Sciatic nerve (tissue), 2 donors: ENCODE measurements at regions not wholly inside any gene's neighbourhood (a gene's known extent, or its start where the extent isn't known, plus 50 kb on each side); places are given as distances from the start of the nearest gene placed in this dataset.
"Not testable (repeated sequence)": the region's sequence is repeated elsewhere in the genome, so short reads cannot be mapped to it uniquely, and the experiment has no call there.

Experiments used
- ATAC-seq: fragments of 200-7000 bp; cut with Tn5 transposase; one replicate; pipeline ENCODE4 v1.9.1; 2020; ENCODE audit warnings: mild to moderate bottlenecking, moderate library complexity
- DNase-seq: peaks from one replicate; pipeline ENCODE4 v3.0.0-alpha.2; 2020; ENCODE audit warnings: low spot score
- intact Hi-C: fragments of 100-400 bp; cut with DNase I; formaldehyde crosslinking; loops from one replicate; pipeline ENCODE4 v1.14.2; 2022
- donor health status: DM: no; HTN: no; CAD: no.
- donor health status: DM: no; HTN: no; CAD: no.

DNA sequence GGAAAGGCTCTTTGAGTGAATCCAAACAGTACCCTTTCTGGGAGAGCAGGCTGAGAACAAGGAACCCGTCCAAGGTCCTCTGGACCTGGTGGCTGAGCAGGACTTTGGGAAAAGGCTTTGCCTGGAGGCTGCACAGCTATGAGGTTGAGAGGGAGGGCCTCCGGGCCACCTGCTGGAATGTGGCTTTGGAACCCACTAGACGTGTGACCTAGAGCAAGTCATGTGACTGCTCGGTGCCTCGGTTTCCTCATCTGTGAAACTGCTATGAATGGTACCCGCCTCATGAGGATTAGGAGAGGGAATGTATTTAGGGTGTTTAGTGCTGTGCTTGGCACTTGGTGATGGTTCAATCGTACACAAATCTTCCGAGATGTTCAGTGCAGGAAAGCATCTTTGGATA is 50.4 kb downstream of the HAPSTR1 start:
- DNase-seq, result no peak
- ATAC-seq, result no peak
- intact Hi-C loops, result no loop called here

GRCh38 chr16:9144106-9144505 is 52.7 kb downstream of the HAPSTR1 start:
- intact Hi-C loops, result no loop called here
- DNase-seq (no peak), ATAC-seq (no peak)

DNA sequence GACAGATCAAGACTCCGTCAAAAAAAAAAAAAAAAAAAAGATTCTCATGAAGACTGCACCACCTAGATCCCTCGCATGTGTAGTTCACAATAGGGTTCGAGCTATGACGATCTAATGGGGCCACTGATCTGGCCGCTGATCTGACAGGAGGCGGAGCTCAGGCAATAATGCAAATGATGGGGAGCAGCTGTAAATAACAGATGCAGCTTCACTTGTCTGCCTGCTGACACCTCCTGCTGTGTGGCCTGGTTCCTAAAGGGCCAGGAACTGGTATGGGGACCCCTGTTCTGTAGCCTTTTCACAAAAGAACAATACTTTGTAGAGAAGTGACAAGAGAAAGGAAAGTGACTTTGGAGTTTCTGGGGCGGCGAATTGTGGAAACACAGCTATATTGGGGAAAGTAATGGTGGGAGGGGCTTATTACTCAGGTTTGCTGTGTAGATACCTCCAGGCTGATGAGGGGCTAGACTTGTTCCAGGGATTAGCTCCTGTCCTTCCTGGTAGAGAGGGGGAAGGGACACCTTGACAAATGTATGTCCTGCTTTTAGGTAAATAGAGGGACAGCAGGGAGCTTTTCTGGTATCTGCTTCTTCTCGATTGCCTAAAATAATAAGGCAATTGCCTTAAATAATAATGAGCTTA is 57.1 kb downstream of the HAPSTR1 start:
- intact Hi-C loops, result no loop called here
- ATAC-seq (no peak), DNase-seq (no peak)

GRCh38 chr16:9151074-9151473 is 59.6 kb downstream of the HAPSTR1 start:
- ATAC-seq, result no peak
- intact Hi-C loops, result no loop called here
- DNase-seq, result no peak

DNA sequence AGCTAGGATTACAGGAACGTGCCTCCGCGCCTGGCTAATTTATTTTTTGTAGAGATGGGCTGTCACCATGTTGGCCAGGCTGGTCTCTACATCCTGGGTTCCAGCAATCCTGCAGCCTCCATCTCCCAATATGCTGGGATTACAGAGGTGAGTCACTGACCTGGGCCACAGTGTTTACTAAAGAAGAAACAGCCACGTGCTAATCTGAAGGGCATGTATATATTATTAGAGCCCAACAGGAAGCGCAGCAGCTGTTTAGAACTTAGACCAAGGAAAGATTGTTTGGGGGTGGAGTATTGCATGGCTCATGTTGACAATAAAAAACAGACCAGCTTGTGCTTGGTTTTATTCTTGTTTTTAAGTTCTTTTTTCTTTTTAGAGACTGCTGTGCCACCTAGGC is 60.2 kb downstream of the HAPSTR1 start:
- intact Hi-C loops, result no loop called here
- ATAC-seq (no peak), DNase-seq (no peak)

GRCh38 chr16:9152649-9153501 is 61.4 kb downstream of the HAPSTR1 start:
- intact Hi-C loops, result no loop called here
- ATAC-seq (no peak), DNase-seq (no peak)

GRCh38 chr16:9153502-9153864 is 62.0 kb downstream of the HAPSTR1 start:
- no peak for ATAC-seq
- intact Hi-C loops, result no loop called here
- no peak for DNase-seq

- intact Hi-C loops, result no loop called here
- no peak for DNase-seq
- no peak for ATAC-seq
Observed at GRCh38 chr16:9154567-9155410, 63.3 kb downstream of the HAPSTR1 start.

DNA sequence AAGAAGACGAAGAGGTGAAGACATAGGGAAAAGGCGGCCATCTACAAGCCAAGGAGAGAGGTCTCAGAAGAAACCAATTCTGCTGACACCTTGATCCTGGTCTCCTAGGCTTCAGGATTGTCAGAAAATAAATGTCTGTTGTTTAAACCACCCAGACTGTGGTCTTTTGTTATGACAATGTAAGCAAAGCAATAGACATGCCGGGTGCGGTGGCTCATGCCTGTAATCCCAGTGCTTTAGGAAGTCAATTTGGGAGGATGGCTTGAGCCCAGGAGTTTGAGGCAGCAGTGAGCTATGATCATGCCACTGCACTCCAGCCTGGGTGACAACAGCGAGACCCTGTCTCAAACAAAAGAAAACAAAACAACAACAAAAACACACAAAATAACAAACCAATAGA is 64.4 kb downstream of the HAPSTR1 start:
- intact Hi-C loops, result no loop called here
- ATAC-seq (no peak), DNase-seq (no peak)

- intact Hi-C loops, result no loop called here
- peak; percentile 68 for DNase-seq
Observed at GRCh38 chr16:9159839-9160550, 68.6 kb downstream of the HAPSTR1 start.

DNA sequence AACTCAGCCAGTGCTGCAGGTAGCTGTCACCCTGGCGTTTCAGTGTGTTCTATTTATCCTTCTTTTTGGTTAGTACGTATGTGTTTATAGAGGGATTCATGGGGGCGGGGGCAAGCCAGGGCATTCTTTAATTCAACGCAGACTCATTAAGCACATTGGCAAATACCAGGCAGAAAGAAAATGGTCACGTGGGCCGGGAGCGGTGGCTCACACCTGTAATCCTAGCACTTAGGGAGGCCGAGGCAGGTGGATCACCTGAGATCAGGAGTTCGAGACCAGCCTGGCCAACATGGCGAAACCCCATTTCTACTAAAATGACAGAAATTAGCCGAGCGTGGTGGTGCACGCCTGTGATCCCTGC is 69.1 kb downstream of the HAPSTR1 start:
- DNase-seq, result no peak
- ATAC-seq, result no peak
- intact Hi-C loops, result no loop called here

More at GRCh38 chr16:9159839-9160550, 68.6 kb downstream of the HAPSTR1 start:
- no peak for ATAC-seq

- no peak for DNase-seq
- no peak for ATAC-seq
- intact Hi-C loops, result no loop called here
Observed at GRCh38 chr16:9165681-9166080, 74.2 kb downstream of the HAPSTR1 start.

DNA sequence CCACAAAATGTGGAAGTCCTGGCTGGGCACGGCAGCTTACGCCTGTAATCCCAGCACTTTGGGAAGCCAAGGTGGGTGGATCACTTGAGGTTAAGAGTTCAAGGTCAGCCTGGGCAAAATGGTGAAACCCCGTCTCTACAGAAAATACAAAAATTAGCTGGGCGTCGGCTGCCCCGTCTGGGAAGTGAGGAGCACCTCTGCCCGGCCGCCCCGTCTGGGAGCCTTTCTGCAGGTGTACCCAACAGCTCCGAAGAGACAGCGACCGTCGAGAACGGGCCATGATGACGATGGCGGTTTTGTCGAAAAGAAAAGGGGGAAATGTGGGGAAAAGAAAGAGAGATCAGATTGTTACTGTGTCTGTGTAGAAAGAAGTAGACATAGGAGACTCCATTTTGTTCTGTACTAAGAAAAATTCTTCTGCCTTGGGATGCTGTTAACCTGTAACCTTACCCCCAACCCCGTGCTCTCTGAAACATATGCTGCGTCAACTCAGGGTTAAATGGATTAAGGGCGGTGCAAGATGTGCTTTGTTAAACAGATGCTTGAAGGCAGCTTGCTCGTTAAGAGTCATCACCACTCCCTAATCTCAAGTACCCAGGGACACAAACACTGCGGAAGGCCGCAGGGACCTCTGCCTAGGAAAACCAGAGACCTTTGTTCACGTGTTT is 75.0 kb downstream of the HAPSTR1 start:
- DNase-seq, intact Hi-C loops, ATAC-seq: not testable (repeated sequence)

DNA sequence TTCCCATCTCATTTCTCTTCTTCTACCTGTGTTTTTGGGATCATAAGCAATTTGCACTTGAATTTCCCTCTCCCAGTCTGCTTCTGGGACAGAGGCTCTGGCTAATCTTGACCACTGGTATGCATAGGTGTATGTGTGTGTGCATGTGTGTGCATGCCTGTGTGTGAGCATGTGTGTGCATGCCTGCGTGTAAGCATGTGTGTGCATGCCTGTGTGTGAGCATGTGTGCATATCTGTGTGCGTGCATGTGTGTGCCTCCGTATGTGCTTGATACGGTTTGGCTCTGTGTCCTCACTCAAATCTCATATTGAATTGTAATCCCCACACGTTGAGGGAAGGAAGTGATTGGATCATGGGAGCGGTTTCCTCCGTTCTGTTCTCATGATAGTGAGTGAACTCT is 77.7 kb downstream of the HAPSTR1 start:
- ATAC-seq (no peak), DNase-seq (no peak)
- intact Hi-C loops, result no loop called here

DNA sequence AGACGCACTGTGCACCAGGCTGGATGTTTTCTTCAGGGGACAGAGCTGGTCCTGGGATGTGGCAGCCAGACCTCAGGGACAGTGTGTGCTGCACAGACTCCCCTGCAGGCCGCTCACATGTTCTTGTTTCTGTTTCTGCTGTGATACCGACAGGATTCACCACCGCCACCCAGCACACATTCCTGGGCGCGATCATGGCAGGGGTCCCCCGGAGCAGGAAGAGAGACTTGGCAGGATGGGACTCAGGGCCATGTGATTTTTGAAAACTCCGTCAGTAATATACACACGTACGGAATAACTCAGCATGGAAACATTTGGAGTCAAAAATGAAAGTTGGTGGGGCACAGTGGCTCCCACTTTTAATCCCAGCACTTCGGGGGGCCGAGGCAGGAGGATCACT is 79.0 kb downstream of the HAPSTR1 start:
- no peak for ATAC-seq

DNA sequence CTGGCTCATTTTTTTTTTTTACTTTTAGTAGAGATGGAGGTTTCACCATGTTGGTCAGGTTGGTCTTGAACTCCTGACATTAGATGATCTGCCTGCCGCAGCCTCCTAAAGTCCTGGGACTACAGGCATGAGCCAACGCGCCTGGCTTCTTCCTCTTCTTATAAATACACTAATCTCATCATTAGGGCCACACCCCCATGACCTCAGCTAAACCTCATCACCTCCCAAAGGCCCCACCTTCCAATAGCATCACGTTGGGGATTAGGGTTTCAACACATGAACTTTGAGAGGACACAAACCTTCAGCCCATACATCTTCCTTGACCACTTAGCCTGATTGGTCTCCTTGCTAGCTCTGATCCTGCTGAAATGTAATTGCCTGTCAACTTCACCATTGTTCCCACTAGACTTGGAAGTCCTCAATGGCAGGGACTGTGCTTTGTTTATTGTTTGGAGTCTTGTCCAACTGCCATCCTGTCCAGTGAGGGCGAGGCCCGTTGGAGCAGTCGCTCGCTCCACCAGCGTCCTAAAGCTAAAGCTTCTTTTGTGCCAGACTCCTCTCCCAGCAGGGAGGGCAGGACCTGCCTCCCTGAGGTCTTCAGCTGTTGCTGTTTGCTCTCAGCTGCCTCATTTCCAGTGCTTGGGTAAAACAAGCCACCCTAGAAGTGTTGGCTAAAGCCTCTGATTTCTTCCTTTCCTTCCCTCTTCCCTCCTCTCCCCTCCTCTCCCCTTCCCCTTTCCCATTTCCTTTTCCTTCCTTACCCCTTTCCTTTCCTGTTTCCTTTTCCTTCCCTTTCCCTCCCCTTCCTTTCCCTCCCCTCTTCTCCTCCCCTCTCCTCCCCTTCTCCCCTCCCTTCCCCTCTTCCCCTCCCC is 85.3 kb downstream of the HAPSTR1 start:
- no peak for ATAC-seq
- intact Hi-C loops, result no loop called here
- DNase-seq, result no peak

More for the DNA sequence above, 79.0 kb downstream of the HAPSTR1 start:
- intact Hi-C loops, result no loop called here
- DNase-seq, result no peak

DNA sequence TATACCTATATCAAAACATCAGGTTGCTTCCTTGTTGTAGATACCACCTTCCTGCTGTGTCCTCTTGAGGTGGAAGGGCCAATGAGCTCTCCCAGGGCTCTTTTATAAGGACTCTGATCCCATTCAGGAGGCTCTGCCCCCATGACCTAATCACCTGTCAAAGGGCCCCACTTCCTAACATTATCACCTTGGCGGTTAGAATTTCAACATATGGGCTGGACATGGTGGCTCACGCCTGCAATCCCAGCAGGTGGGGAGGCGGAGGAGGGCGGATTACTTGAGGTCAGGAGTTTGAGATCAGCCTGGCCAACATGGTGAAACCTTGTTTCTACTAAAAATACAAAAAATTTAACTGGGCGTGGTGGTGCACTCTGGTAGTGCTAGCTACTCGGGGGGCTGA is 86.4 kb downstream of the HAPSTR1 start:
- ATAC-seq, result no peak
- DNase-seq, result no peak
- intact Hi-C loops, result no loop called here
